ENCODE measurements at regions not wholly inside any gene's neighbourhood (a gene's known extent, or its start where the extent isn't known, plus 50 kb on each side); places are given as distances from the start of the nearest gene placed in this dataset.

DNA sequence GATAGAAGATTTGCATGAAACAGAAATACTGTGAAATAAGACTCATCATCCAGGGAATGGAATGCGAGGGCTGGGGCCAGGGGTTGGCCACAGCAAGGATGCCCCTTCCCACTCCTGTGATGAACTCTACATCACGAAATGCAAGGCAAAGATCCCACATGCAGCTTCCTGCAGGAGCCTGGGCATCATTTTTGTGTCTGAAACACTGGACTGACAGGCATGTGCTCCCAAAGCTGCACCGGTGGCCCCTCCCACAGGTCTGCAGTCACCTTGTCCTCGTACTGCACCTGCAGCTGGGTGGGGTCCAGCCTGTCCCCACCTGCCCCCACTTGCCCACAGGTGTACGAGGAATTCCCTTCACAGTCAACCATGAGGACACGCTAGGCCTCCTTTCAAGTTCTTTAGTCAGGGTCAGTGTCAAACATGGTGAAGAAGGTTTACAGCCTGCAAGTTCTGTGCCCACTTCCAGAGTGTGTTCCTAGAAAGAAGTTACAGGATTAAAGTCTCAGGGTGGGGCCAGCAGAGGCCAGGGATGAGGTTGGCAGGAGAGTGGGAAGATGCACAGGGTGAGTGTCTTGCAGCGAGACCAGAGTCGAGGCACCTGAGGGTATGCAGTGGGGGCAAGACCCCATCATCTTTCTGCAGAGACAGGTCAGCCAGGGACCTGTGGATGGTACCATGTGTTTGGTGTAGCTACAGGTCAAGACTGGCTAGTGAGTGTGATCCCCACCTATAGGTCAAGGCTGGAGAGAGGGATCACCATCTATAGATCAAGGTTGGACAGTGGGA is 155.0 kb upstream of the IRX2 start:
- H3K4ac ChIP-seq (replicated peaks; ENCODE audit: insufficient read length, low read depth, low read length): no peak overlapping the region
- H3K4me3 ChIP-seq (ENCODE audit: extremely low read depth in 1 of 4, insufficient read depth in 2 of 4, low read depth in 3 of 4, low read length in 4 of 4): no peak overlapping the region
- no peaks in the 10 kb centered on the region for H3K36me3 ChIP-seq (ENCODE audit: control insufficient read depth in 2 of 4, insufficient read depth in 4 of 4, low read length in 3 of 4)
- H3K79me2 ChIP-seq (ENCODE audit: control insufficient read depth in 1 of 2, insufficient read depth in 2 of 2, low read length in 2 of 2): no peaks in the 10 kb centered on the region
- no peak overlapping the region for H4K8ac ChIP-seq (ENCODE audit: extremely low read depth, insufficient read depth, low read length)
- H2BK20ac ChIP-seq (ENCODE audit: low read length): no peak overlapping the region
- no peak overlapping the region for H4K91ac ChIP-seq (replicated peaks; ENCODE audit: insufficient read length, low read length)
- no peak overlapping the region for H2BK15ac ChIP-seq (ENCODE audit: low read length)
- no peaks in the 10 kb centered on the region for H3K23me2 ChIP-seq (ENCODE audit: low read depth, low read length)
- peak overlapping the region; percentile 17; the same call in 1 of the 2 replicates for H2BK12ac ChIP-seq (ENCODE audit: low read depth, low read length)
- no peaks in the 10 kb centered on the region; a peak in 2 of 7 replicates for H3K4me1 ChIP-seq (replicated peaks in 1 of 4; ENCODE audit: control insufficient read depth in 3 of 4, insufficient read depth in 4 of 4, low read length in 3 of 4)
- H3K4me2 ChIP-seq (ENCODE audit: insufficient read depth in 1 of 2, low read depth in 2 of 2, low read length in 2 of 2): no peak overlapping the region
- POLR2A ChIA-PET (ENCODE audit: partially characterized antibody): no interaction called here
- 95% methylated on average over 8 of the region's 8 CpGs; no CpG with 5 or more reads in 1 of the 2 experiments for WGBS, 2 experiments (ENCODE audit: extremely low coverage in 1 of 2, insufficient coverage in 1 of 2, insufficient read length in 1 of 2, insufficient replicate concordance in 2 of 2, low coverage in 1 of 2, low lambda C conversion rate in 2 of 2, missing lambda C conversion rate in 1 of 2)
- no peak overlapping the region for H3K27ac ChIP-seq (ENCODE audit: low read depth, low read length)
- H2BK120ac ChIP-seq (replicated peaks; ENCODE audit: low read depth, low read length): no peak overlapping the region
- no peak overlapping the region for H3K9ac ChIP-seq (replicated peaks in 1 of 4; ENCODE audit: extremely low read depth in 1 of 4, low read depth in 3 of 4, low read length in 3 of 4)
- DNase-seq (ENCODE audit: low read depth in 1 of 2, low spot score in 2 of 2): peak in 1 of 2 experiments; percentile 29
- H3K79me1 ChIP-seq (ENCODE audit: low read depth, low read length): no peaks in the 10 kb centered on the region
- H4K5ac ChIP-seq (ENCODE audit: insufficient read length, low read depth, low read length): no peak overlapping the region
- H2AFZ ChIP-seq (ENCODE audit: low read length): no peak overlapping the region
- no peaks in the 10 kb centered on the region for H4K20me1 ChIP-seq (replicated peaks in 1 of 2; ENCODE audit: control insufficient read depth in 1 of 2, insufficient read depth in 2 of 2, low read length in 2 of 2)
- no peak overlapping the region for H3K18ac ChIP-seq (ENCODE audit: extremely low read depth, low read length)
- no peak overlapping the region for H3K56ac ChIP-seq (replicated peaks; ENCODE audit: insufficient read length, low read depth, low read length)
- H3K23ac ChIP-seq (ENCODE audit: insufficient read length): no peak overlapping the region
- peaks cover 0 to 2% (median 0%) of the 10 kb centered on the region in 4 experiments; a peak in 1 of 7 replicates for H3K27me3 ChIP-seq (replicated peaks in 1 of 4; ENCODE audit: control insufficient read depth in 3 of 4, extremely low read depth in 1 of 4, insufficient read depth in 3 of 4, low read length in 3 of 4)
- H2BK5ac ChIP-seq (ENCODE audit: low read depth, low read length): no peak overlapping the region
- CTCF ChIA-PET (ENCODE audit: partially characterized antibody): interaction anchor here (0.6 kb wide), 1 partner anchor 389 kb away, joined by 3 read pairs; no protein-coding TSS in a partner anchor
- no peak overlapping the region for H3K14ac ChIP-seq (ENCODE audit: insufficient read length)
- no peaks in the 10 kb centered on the region for H3K9me3 ChIP-seq (ENCODE audit: insufficient read depth in 2 of 2, low read depth in 1 of 2, low read length in 1 of 2)
- H2AK5ac ChIP-seq (ENCODE audit: low read depth, low read length): no peak overlapping the region
- no peak for FAIRE-seq
- TF ChIP-seq, protein P1, sequence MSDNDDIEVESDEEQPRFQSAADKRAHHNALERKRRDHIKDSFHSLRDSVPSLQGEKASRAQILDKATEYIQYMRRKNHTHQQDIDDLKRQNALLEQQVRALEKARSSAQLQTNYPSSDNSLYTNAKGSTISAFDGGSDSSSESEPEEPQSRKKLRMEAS (IDR thresholded peaks at IDR 0.05): no peak
- TF ChIP-seq POLR2AphosphoS5 (IDR thresholded peaks at IDR 0.05; ENCODE audit: low read depth, low read length) (no peak), TAF1 (IDR thresholded peaks at IDR 0.05; ENCODE audit: low read depth, low read length) (no peak), BRCA1 (IDR thresholded peaks at IDR 0.05; ENCODE audit: low read depth, low read length) (no peak), CEBPB (IDR thresholded peaks at IDR 0.05; ENCODE audit: low read depth, low read length) (no peak), PHF8 (conservative IDR thresholded peaks at IDR 0.05; ENCODE audit: low read depth, low read length) (no peak), RFX5 (IDR thresholded peaks at IDR 0.05; ENCODE audit: borderline replicate concordance, low read depth, low read length) (no peak), TAF7 (optimal IDR thresholded peaks at IDR 0.05; ENCODE audit: borderline replicate concordance, low read depth, low read length) (no peak), POU5F1 (IDR thresholded peaks at IDR 0.05; ENCODE audit: low read depth, low read length) (no peak), SUZ12 (IDR thresholded peaks at IDR 0.05; ENCODE audit: low read length) (no peak), NRF1 (IDR thresholded peaks at IDR 0.05; ENCODE audit: low read depth, low read length) (no peak), KDM5A (IDR thresholded peaks at IDR 0.05; ENCODE audit: low read length) (no peak)
- TF ChIP-seq, protein P2, sequence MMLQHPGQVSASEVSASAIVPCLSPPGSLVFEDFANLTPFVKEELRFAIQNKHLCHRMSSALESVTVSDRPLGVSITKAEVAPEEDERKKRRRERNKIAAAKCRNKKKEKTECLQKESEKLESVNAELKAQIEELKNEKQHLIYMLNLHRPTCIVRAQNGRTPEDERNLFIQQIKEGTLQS (IDR thresholded peaks at IDR 0.05; ENCODE audit: insufficient read depth, low read depth, low read length): no peak
